Neural cell (in vitro differentiated cells): ENCODE measurements at regions not wholly inside any gene's neighbourhood (a gene's known extent, or its start where the extent isn't known, plus 50 kb on each side); places are given as distances from the start of the nearest gene placed in this dataset.

ENCODE experiments used
- H2AFZ ChIP-seq: fragments of 200-600, 300-800 bp; sonication (generic), shearing (Covaris generic); 2 replicates; pipeline ENCODE4 v1.6.0; 2014; ENCODE audit warnings: low read depth, mild to moderate bottlenecking, antibody characterized with exemption, low read length, moderate library complexity
- H3F3A ChIP-seq: fragments of 200-600 bp; shearing (Covaris generic); 2 replicates; pipeline ENCODE4 v1.6.1; 2016; ENCODE audit warnings: mild to moderate bottlenecking, moderate library complexity, mixed read lengths, antibody characterized with exemption, low read length; ENCODE audit not compliant: insufficient read depth, poor library complexity, severe bottlenecking
- H3K27ac ChIP-seq: fragments of 200-600, 300-800 bp; sonication (generic), shearing (Covaris generic); 2 replicates; pipeline ENCODE4 v1.5.1; 2014; ENCODE audit warnings: mild to moderate bottlenecking, low read length, moderate library complexity
- H3K27me3 ChIP-seq: fragments of 300-800, 200-600 bp; sonication (generic), shearing (Covaris generic); 2 replicates; pipeline ENCODE4 v1.6.0; 2014; ENCODE audit warnings: mild to moderate bottlenecking, low read depth, low read length, moderate library complexity; ENCODE audit not compliant: insufficient read depth
- H3K36me3 ChIP-seq: fragments of 300-800, 200-600 bp; sonication (generic), shearing (Covaris generic); 2 replicates; pipeline ENCODE4 v1.5.1; 2014; ENCODE audit warnings: mild to moderate bottlenecking, antibody characterized with exemption, low read length, moderate library complexity; ENCODE audit not compliant: insufficient read depth
- H3K4me2 ChIP-seq: fragments of 300-800, 200-600 bp; sonication (generic), shearing (Covaris generic); 2 replicates; pipeline ENCODE4 v1.6.0; 2014; ENCODE audit warnings: mild to moderate bottlenecking, low read length
- H3K4me3 ChIP-seq: fragments of 300-800, 200-600 bp; sonication (generic), shearing (Covaris generic); 2 replicates; pipeline ENCODE4 v1.5.1; 2014; ENCODE audit warnings: mild to moderate bottlenecking, low read length, moderate library complexity
- H3K79me2 ChIP-seq: fragments of 200-600 bp; shearing (Covaris generic); replicated peaks from 2 replicates; pipeline ENCODE4 v1.6.0; 2014; ENCODE audit warnings: mild to moderate bottlenecking, low read length, moderate library complexity; ENCODE audit not compliant: insufficient read depth
- H3K9ac ChIP-seq: fragments of 300-800, 200-600 bp; sonication (generic), shearing (Covaris generic); 2 replicates; pipeline ENCODE4 v1.6.1; 2016; ENCODE audit warnings: mild to moderate bottlenecking, low read length, mixed read lengths
- H3K9me2 ChIP-seq: fragments of 200-600 bp; shearing (Covaris generic); 2 replicates; pipeline ENCODE4 v1.6.1; 2016; ENCODE audit warnings: mild to moderate bottlenecking, low read length, mixed read lengths; ENCODE audit not compliant: insufficient read depth
- H3K9me3 ChIP-seq: fragments of 200-600, 300-800 bp; sonication (generic), shearing (Covaris generic); 2 replicates; pipeline ENCODE4 v1.6.1; 2016; ENCODE audit warnings: mild to moderate bottlenecking, mixed run types, low read length, moderate library complexity, mixed read lengths
- H4K20me1 ChIP-seq: fragments of 200-600 bp; shearing (Covaris generic); 2 replicates; pipeline ENCODE4 v1.6.1; 2016; ENCODE audit warnings: mild to moderate bottlenecking, mixed run types; ENCODE audit not compliant: insufficient read depth
- CTCF ChIP-seq: fragments of 450-650 bp; IDR thresholded peaks from 2 replicates; pipeline ENCODE4 v1.5.1; 2014; ENCODE audit warnings: antibody characterized with exemption, mild to moderate bottlenecking, moderate library complexity; ENCODE audit not compliant: poor library complexity, severe bottlenecking
- EP300 ChIP-seq: fragments of 450-650 bp; conservative IDR thresholded peaks from 2 replicates; pipeline ENCODE4 v1.6.1; 2014; ENCODE audit warnings: antibody characterized with exemption, mild to moderate bottlenecking, moderate library complexity; ENCODE audit not compliant: poor library complexity, severe bottlenecking
- EZH2 ChIP-seq: fragments of 200-600, 300-800 bp; shearing (Covaris generic), sonication (generic); IDR thresholded peaks from 2 replicates; pipeline ENCODE4 v1.6.1; 2014; ENCODE audit warnings: antibody characterized with exemption, low read length, borderline replicate concordance, mild to moderate bottlenecking; ENCODE audit not compliant: insufficient read depth, poor library complexity, severe bottlenecking
- MXI1 ChIP-seq: fragments of 450-650 bp; conservative IDR thresholded peaks from 2 replicates; pipeline ENCODE4 v1.6.1; 2014; ENCODE audit warnings: antibody characterized with exemption, mild to moderate bottlenecking; ENCODE audit not compliant: poor library complexity, severe bottlenecking
- POLR2AphosphoS5 ChIP-seq: IDR thresholded peaks from 2 replicates; pipeline ENCODE4 v1.6.1; 2012
- RAD21 ChIP-seq: fragments of 450-650 bp; conservative IDR thresholded peaks from 2 replicates; pipeline ENCODE4 v1.6.1; 2014; ENCODE audit warnings: antibody characterized with exemption, mild to moderate bottlenecking, moderate library complexity
- REST ChIP-seq: IDR thresholded peaks from 2 replicates; pipeline ENCODE4 v1.6.1; 2012; ENCODE audit warnings: borderline replicate concordance
- SMC3 ChIP-seq: fragments of 450-650 bp; conservative IDR thresholded peaks from 2 replicates; pipeline ENCODE4 v1.6.1; 2014; ENCODE audit warnings: antibody characterized with exemption, mild to moderate bottlenecking, moderate library complexity; ENCODE audit not compliant: poor library complexity
- TAF1 ChIP-seq: IDR thresholded peaks from 2 replicates; pipeline ENCODE4 v1.6.1; 2012; ENCODE audit warnings: low read depth

- H3K9me3 ChIP-seq = no peaks in the 10 kb centered on the region
- H3K79me2 ChIP-seq = no peaks in the 10 kb centered on the region
- no peaks in the 10 kb centered on the region for H3K27me3 ChIP-seq
- no peak overlapping the region for H3K4me3 ChIP-seq
- H3K9ac ChIP-seq = no peak overlapping the region
- H3F3A ChIP-seq = no peaks in the 10 kb centered on the region
- H2AFZ ChIP-seq = no peak overlapping the region
- H3K27ac ChIP-seq = no peak overlapping the region
- H3K4me2 ChIP-seq = no peak overlapping the region
- H4K20me1 ChIP-seq = no peaks in the 10 kb centered on the region
- H3K36me3 ChIP-seq = no peaks in the 10 kb centered on the region
- TF ChIP-seq CTCF = no peak
- no peak for TF ChIP-seq EZH2
- no peak for TF ChIP-seq POLR2AphosphoS5
- no peak for TF ChIP-seq REST
- no peak for TF ChIP-seq RAD21
- no peak for TF ChIP-seq SMC3
- no peak for TF ChIP-seq TAF1
- TF ChIP-seq EP300 = no peak
- no peak for TF ChIP-seq MXI1
- no peaks in the 10 kb centered on the region for H3K9me2 ChIP-seq
Observed at GRCh38 chr1:36735436-36735835, 252.7 kb upstream of the CSF3R start.

- Histone ChIP-seq H3K4me2 (no peak overlapping the region), H3K9ac (no peak overlapping the region), H3K9me2 (no peaks in the 10 kb centered on the region), H3K79me2 (no peaks in the 10 kb centered on the region), H3K4me3 (no peak overlapping the region), H3K27ac (no peak overlapping the region), H2AFZ (no peak overlapping the region), H3K27me3 (no peaks in the 10 kb centered on the region), H3K9me3 (no peaks in the 10 kb centered on the region), H3K36me3 (no peaks in the 10 kb centered on the region), H3F3A (no peaks in the 10 kb centered on the region), H4K20me1 (no peaks in the 10 kb centered on the region)
- TF ChIP-seq EP300 (no peak), RAD21 (no peak), TAF1 (no peak), POLR2AphosphoS5 (no peak), REST (no peak), MXI1 (no peak), CTCF (no peak), EZH2 (no peak), SMC3 (no peak)
Observed at GRCh38 chr1:36734356-36734755, 251.6 kb upstream of the CSF3R start.
